Upper lobe of left lung (tissue), 6 donors: ENCODE measurements at regions not wholly inside any gene's neighbourhood (a gene's known extent, or its start where the extent isn't known, plus 50 kb on each side); places are given as distances from the start of the nearest gene placed in this dataset.
A peak's percentile ranks its signal among the peaks of the same experiment; 100 is the strongest.

Source experiments
- ATAC-seq, 2 donors: fragments of 200-7000 bp; cut with Tn5 transposase; one replicate each; pipeline ENCODE4 v1.9.1; 2022; ENCODE audit warnings: mild to moderate bottlenecking in 2 of 2, moderate library complexity in 2 of 2; ENCODE audit not compliant: low FRiP score in 2 of 2
- DNase-seq, 2 donors: peaks; one replicate each; pipeline ENCODE4 v3.0.0-alpha.2; 2019 to 2020
- H3K27ac ChIP-seq, 4 donors: fragments of 200-600 bp; sonication (generic); one replicate each; pipeline ENCODE4 v1.5.1; 2016 to 2019
- H3K27me3 ChIP-seq, 4 donors: fragments of 200-600 bp; sonication (generic); one replicate each; pipeline ENCODE4 v1.5.1; 2017 to 2019
- H3K36me3 ChIP-seq, 4 donors: fragments of 200-600 bp; sonication (generic); one replicate each; pipeline ENCODE4 v1.5.1; 2016 to 2019
- H3K4me1 ChIP-seq, 4 donors: fragments of 200-600 bp; sonication (generic); one replicate each; pipeline ENCODE4 v1.5.1; 2018 to 2019
- H3K4me3 ChIP-seq, 4 donors: fragments of 200-600 bp; sonication (generic); one replicate each; pipeline ENCODE4 v1.5.1; 2017 to 2019; ENCODE audit warnings: mild to moderate bottlenecking in 2 of 4, moderate library complexity in 1 of 4
- H3K9me3 ChIP-seq, 4 donors: fragments of 200-600 bp; sonication (generic); one replicate each; pipeline ENCODE4 v1.5.1; 2018 to 2019
- CTCF ChIP-seq, 6 experiments: fragments of 450-650 bp in 4 of 6; fragments of 200-600 bp in 2 of 6; sonication (generic) in 2 of 6; IDR thresholded peaks; one replicate each; pipeline ENCODE4 v1.5.1; 2016 to 2019; ENCODE audit warnings: antibody characterized with exemption in 6 of 6
- EP300 ChIP-seq, 4 donors: sonication (generic); formaldehyde crosslinking; IDR thresholded peaks; one replicate each; pipeline ENCODE4 v1.5.1; 2017; ENCODE audit warnings: antibody characterized with exemption in 4 of 4, control low read depth in 2 of 4
- POLR2A ChIP-seq, 4 donors: fragments of 450-650 bp; IDR thresholded peaks; one replicate each; pipeline ENCODE4 v1.5.1; 2016 to 2017; ENCODE audit warnings: antibody characterized with exemption in 4 of 4, mild to moderate bottlenecking in 2 of 4
- POLR2AphosphoS5 ChIP-seq, 2 donors: sonication (generic); formaldehyde crosslinking; IDR thresholded peaks; one replicate each; pipeline ENCODE4 v1.5.1; 2017; ENCODE audit warnings: antibody characterized with exemption in 2 of 2
- WGBS, 2 donors: methylation state at CpG; one replicate each; pipeline ENCODE4 v1.1.5; 2017 to 2018; 5-methylcytosine and 5-hydroxymethylcytosine counted together
- donor health status: DM: no; HTN: no; CAD: no; lungs with moderate emphysema.
- donor health status: DM: no; HTN: yes; CAD: no; lungs with severe emphysema.

- Histone ChIP-seq H3K27me3 (no peaks in the 10 kb centered on the region), H3K4me3 (no peak overlapping the region), H3K36me3 (no peaks in the 10 kb centered on the region), H3K4me1 (peaks cover 2 to 6% (median 4%) of the 10 kb centered on the region in 4 donors), H3K27ac (no peak overlapping the region), H3K9me3 (no peaks in the 10 kb centered on the region)
- TF ChIP-seq POLR2A (IDR thresholded peaks at IDR 0.05) (no peak), POLR2AphosphoS5 (IDR thresholded peaks at IDR 0.05) (no peak), CTCF (IDR thresholded peaks at IDR 0.05) (no peak), EP300 (IDR thresholded peaks at IDR 0.05) (no peak)
- DNase-seq: no peak
- peak in 1 of 2 donors; percentile 46 for ATAC-seq
- 55 to 62% methylated on average over 3 of the region's 3 CpGs for WGBS, 2 donors
Observed at GRCh38 chr10:62540389-62540788, 166.2 kb downstream of the ZNF365 start.

GRCh38 chr10:62541811-62542210, 167.6 kb downstream of the ZNF365 start:
- H3K27ac ChIP-seq: no peak overlapping the region
- peak in 1 of 2 donors; percentile 57 for ATAC-seq
- peaks cover 2 to 6% (median 4%) of the 10 kb centered on the region in 4 donors for H3K4me1 ChIP-seq
- TF ChIP-seq POLR2AphosphoS5 (IDR thresholded peaks at IDR 0.05) (no peak), POLR2A (IDR thresholded peaks at IDR 0.05) (peak in 1 of 4 donors; percentile 13)
- H3K9me3 ChIP-seq: no peaks in the 10 kb centered on the region
- 54 to 69% methylated on average over 4 to 7 of the region's 7 CpGs for WGBS, 2 donors
- H3K4me3 ChIP-seq: no peak overlapping the region
- no peaks in the 10 kb centered on the region for H3K36me3 ChIP-seq
- peak in 1 of 2 donors; percentile 59 for DNase-seq
- H3K27me3 ChIP-seq: no peaks in the 10 kb centered on the region

- 72 to 73% methylated on average over 9 of the region's 9 CpGs for WGBS, 2 donors
- peaks cover 2 to 6% (median 4%) of the 10 kb centered on the region in 4 donors for H3K4me1 ChIP-seq
- no peaks in the 10 kb centered on the region for H3K9me3 ChIP-seq
- no peak overlapping the region for H3K27ac ChIP-seq
- no peak overlapping the region for H3K4me3 ChIP-seq
- DNase-seq (no peak), ATAC-seq (no peak)
- H3K27me3 ChIP-seq: no peaks in the 10 kb centered on the region
- H3K36me3 ChIP-seq: no peaks in the 10 kb centered on the region
- TF ChIP-seq POLR2AphosphoS5 (IDR thresholded peaks at IDR 0.05) (no peak), EP300 (IDR thresholded peaks at IDR 0.05) (no peak), POLR2A (IDR thresholded peaks at IDR 0.05) (no peak), CTCF (IDR thresholded peaks at IDR 0.05) (no peak)
Observed at GRCh38 chr10:62543571-62544355, 169.6 kb downstream of the ZNF365 start.

- Histone ChIP-seq H3K9me3 (no peaks in the 10 kb centered on the region), H3K27ac (peak overlapping the region in 1 of 4 donors; percentile 54), H3K27me3 (no peaks in the 10 kb centered on the region), H3K4me1 (peaks cover 2 to 6% (median 4%) of the 10 kb centered on the region in 4 donors), H3K4me3 (no peak overlapping the region), H3K36me3 (no peaks in the 10 kb centered on the region)
- TF ChIP-seq POLR2AphosphoS5 (IDR thresholded peaks at IDR 0.05) (peak in 1 of 2 donors; percentile 36), EP300 (IDR thresholded peaks at IDR 0.05) (peak in 1 of 4 donors; percentile 30), POLR2A (IDR thresholded peaks at IDR 0.05) (no peak)
- WGBS, 2 donors: 73 to 74% methylated on average over 5 of the region's 5 CpGs
- ATAC-seq (peak in 1 of 2 donors; percentile 95), DNase-seq (peak in 1 of 2 donors; percentile 26)
Observed at GRCh38 chr10:62545160-62546066, 171.2 kb downstream of the ZNF365 start.

- Histone ChIP-seq H3K36me3 (no peaks in the 10 kb centered on the region), H3K27me3 (no peaks in the 10 kb centered on the region), H3K4me1 (no peaks in the 10 kb centered on the region), H3K9me3 (no peaks in the 10 kb centered on the region), H3K27ac (no peak overlapping the region), H3K4me3 (no peak overlapping the region)
- no peak for ATAC-seq
- DNase-seq: no peak
- 75 to 82% methylated on average over 3 of the region's 3 CpGs for WGBS, 2 donors
- TF ChIP-seq POLR2AphosphoS5 (IDR thresholded peaks at IDR 0.05) (no peak), CTCF (IDR thresholded peaks at IDR 0.05) (no peak), POLR2A (IDR thresholded peaks at IDR 0.05) (no peak), EP300 (IDR thresholded peaks at IDR 0.05) (no peak)
Observed at GRCh38 chr10:62548686-62549085, 174.5 kb downstream of the ZNF365 start.
